ENCODE measurements at regions not wholly inside any gene's neighbourhood (a gene's known extent, or its start where the extent isn't known, plus 50 kb on each side); places are given as distances from the start of the nearest gene placed in this dataset.
A peak's percentile ranks its signal among the peaks of the same experiment; 100 is the strongest.

DNA sequence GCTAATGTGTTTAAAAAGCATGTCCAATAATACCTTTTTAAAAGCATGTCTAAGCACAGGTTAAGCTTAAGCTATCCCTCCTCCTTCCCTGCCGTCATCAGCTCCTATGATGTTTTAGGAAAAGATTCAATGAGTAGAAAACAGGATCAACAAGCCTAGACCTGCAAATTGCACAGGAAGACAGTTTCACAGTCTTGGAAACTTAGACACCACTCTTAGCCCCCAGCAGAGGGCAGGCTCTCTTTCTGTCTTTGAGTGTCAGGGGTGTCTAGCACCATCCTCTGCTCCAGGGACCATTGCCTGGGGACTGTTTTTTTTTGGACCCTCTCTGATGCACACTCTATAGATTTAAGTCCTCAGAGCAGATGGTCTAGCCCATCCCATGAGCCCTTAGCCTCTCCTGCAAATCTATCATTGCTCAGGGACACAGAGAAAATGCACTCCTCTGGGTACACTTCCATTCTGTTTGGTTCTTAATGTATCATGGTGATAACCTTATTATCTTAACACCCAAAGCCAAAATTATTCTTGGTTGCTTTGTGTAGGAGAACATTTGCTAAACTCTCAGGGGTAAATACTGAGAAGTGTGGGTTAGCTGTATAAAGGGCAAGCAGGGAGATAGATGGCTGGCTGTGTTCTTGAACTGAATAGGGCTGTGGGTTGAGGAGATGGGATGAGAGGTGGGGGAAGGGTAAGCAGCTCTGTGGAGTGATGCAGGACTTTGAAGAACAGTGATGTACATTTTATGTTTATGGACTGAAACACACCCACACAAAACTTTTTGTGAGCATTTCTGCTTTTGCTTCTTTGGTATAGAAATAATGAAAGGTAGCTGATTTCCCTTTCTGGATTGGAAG lies 259.9 kb upstream of the DDHD1 start:
- TF ChIP-seq CTCF (IDR thresholded peaks at IDR 0.05; ENCODE audit: borderline replicate concordance, extremely low read depth, low read length, poor library complexity, severe bottlenecking) (peak; percentile 66), EZH2 (IDR thresholded peaks at IDR 0.05; ENCODE audit: borderline replicate concordance, low read depth, low read length, severe bottlenecking) (no peak)

Data from DND-41 (cell line).